H9 (cell line): ENCODE measurements at regions not wholly inside any gene's neighbourhood (a gene's known extent, or its start where the extent isn't known, plus 50 kb on each side); places are given as distances from the start of the nearest gene placed in this dataset.

Source experiments
- DNase-seq: peaks from one replicate; pipeline ENCODE4 v3.0.0-alpha.2; 2017
- H2AFZ ChIP-seq: one replicate; pipeline ENCODE4 v1.6.1; 2013; ENCODE audit warnings: mild to moderate bottlenecking, low read length, control low read depth, moderate library complexity
- H2AK5ac ChIP-seq: 2 replicates; pipeline ENCODE4 v1.6.1; 2013; ENCODE audit warnings: low read length, control low read depth, mixed read lengths; ENCODE audit not compliant: insufficient read length
- H2BK120ac ChIP-seq: one replicate; pipeline ENCODE4 v1.6.1; 2013; ENCODE audit warnings: low read depth, mild to moderate bottlenecking, low read length, control low read depth, inconsistent platforms; ENCODE audit not compliant: poor library complexity, severe bottlenecking
- H2BK12ac ChIP-seq: 2 replicates; pipeline ENCODE4 v1.6.1; 2013; ENCODE audit warnings: low read length, control low read depth, mixed read lengths, low read depth; ENCODE audit not compliant: insufficient read length
- H2BK15ac ChIP-seq: 2 replicates; pipeline ENCODE4 v1.6.1; 2013; ENCODE audit warnings: low read depth, low read length, control low read depth
- H2BK20ac ChIP-seq: one replicate; pipeline ENCODE4 v1.6.1; 2013; ENCODE audit warnings: low read depth, mild to moderate bottlenecking, low read length, control low read depth, inconsistent platforms; ENCODE audit not compliant: poor library complexity, severe bottlenecking
- H2BK5ac ChIP-seq: 2 replicates; pipeline ENCODE4 v1.6.1; 2013; ENCODE audit warnings: low read length, control low read depth, mixed read lengths; ENCODE audit not compliant: insufficient read length
- H3K14ac ChIP-seq: 2 replicates; pipeline ENCODE4 v1.6.1; 2013; ENCODE audit warnings: low read length, control low read depth; ENCODE audit not compliant: insufficient read depth
- H3K18ac ChIP-seq: 2 replicates; pipeline ENCODE4 v1.6.1; 2013; ENCODE audit warnings: low read depth, mild to moderate bottlenecking, mixed read lengths, low read length, control low read depth; ENCODE audit not compliant: insufficient read length
- H3K23ac ChIP-seq: 2 replicates; pipeline ENCODE4 v1.6.1; 2013; ENCODE audit warnings: low read length, control low read depth, mixed read lengths, low read depth; ENCODE audit not compliant: insufficient read length
- H3K23me2 ChIP-seq: 2 replicates; pipeline ENCODE4 v1.6.1; 2013; ENCODE audit warnings: low read depth, mild to moderate bottlenecking, mixed read lengths, low read length, control low read depth; ENCODE audit not compliant: insufficient read length, poor library complexity, severe bottlenecking
- H3K27ac ChIP-seq: 2 replicates; pipeline ENCODE4 v1.5.1; 2013; ENCODE audit warnings: low read length, control low read depth, mixed read lengths, low read depth; ENCODE audit not compliant: insufficient read length
- H3K27me3 ChIP-seq: 2 replicates; pipeline ENCODE4 v1.6.1; 2013; ENCODE audit warnings: low read length, control low read depth, inconsistent platforms; ENCODE audit not compliant: insufficient read depth
- H3K4ac ChIP-seq: 2 replicates; pipeline ENCODE4 v1.6.1; 2013; ENCODE audit warnings: low read depth, mild to moderate bottlenecking, control low read depth, inconsistent platforms, low read length, moderate library complexity
- H3K4me1 ChIP-seq: 2 replicates; pipeline ENCODE4 v1.6.1; 2013; ENCODE audit warnings: low read length, control low read depth, inconsistent platforms; ENCODE audit not compliant: insufficient read depth
- H3K4me2 ChIP-seq: 2 replicates; pipeline ENCODE4 v1.6.1; 2013; ENCODE audit warnings: low read length, control low read depth, mixed read lengths; ENCODE audit not compliant: insufficient read length, insufficient read depth
- H3K56ac ChIP-seq: 2 replicates; pipeline ENCODE4 v1.6.1; 2013; ENCODE audit warnings: low read depth, mild to moderate bottlenecking, mixed read lengths, low read length, control low read depth; ENCODE audit not compliant: insufficient read length
- H3K79me1 ChIP-seq: 2 replicates; pipeline ENCODE4 v1.6.1; 2013; ENCODE audit warnings: low read depth, mild to moderate bottlenecking, moderate library complexity, low read length, control low read depth, inconsistent platforms; ENCODE audit not compliant: insufficient read depth, poor library complexity, severe bottlenecking
- H3K79me2 ChIP-seq: 2 replicates; pipeline ENCODE4 v1.6.1; 2013; ENCODE audit warnings: low read length, control low read depth, inconsistent platforms; ENCODE audit not compliant: insufficient read depth
- H3K9ac ChIP-seq: 2 replicates; pipeline ENCODE4 v1.6.1; 2013; ENCODE audit warnings: low read length, control low read depth, mixed read lengths; ENCODE audit not compliant: insufficient read length; ENCODE audit errors: extremely low read depth
- H3K9me3 ChIP-seq: one replicate; pipeline ENCODE4 v1.6.1; 2013; ENCODE audit warnings: low read depth, low read length, inconsistent platforms; ENCODE audit not compliant: control insufficient read depth
- H3T11ph ChIP-seq: one replicate; pipeline ENCODE4 v1.6.1; 2013; ENCODE audit warnings: mild to moderate bottlenecking, low read length, control low read depth, inconsistent platforms
- H4K20me1 ChIP-seq: one replicate; pipeline ENCODE4 v1.6.1; 2013; ENCODE audit not compliant: control insufficient read depth, insufficient read length, insufficient read depth
- H4K5ac ChIP-seq: 2 replicates; pipeline ENCODE4 v1.6.1; 2013; ENCODE audit warnings: low read depth, mild to moderate bottlenecking, mixed read lengths, low read length, control low read depth; ENCODE audit not compliant: insufficient read length
- H4K8ac ChIP-seq: replicated peaks from 2 replicates; pipeline ENCODE4 v1.6.1; 2013; ENCODE audit warnings: low read length, control low read depth, mixed read lengths, low read depth; ENCODE audit not compliant: insufficient read length
- H4K91ac ChIP-seq: 2 replicates; pipeline ENCODE4 v1.6.1; 2013; ENCODE audit warnings: low read depth, mild to moderate bottlenecking, moderate library complexity, mixed read lengths, low read length, control low read depth; ENCODE audit not compliant: insufficient read length
- H3K27ac Mint-ChIP-seq, 3 experiments: 2 replicates in 2 of 3; 3 replicates in 1 of 3; pipeline ENCODE4 v1.8.0; 2020 to 2021; ENCODE audit warnings: mixed read lengths in 3 of 3, mild to moderate bottlenecking in 1 of 3, moderate library complexity in 1 of 3
- H3K27me3 Mint-ChIP-seq: 2 replicates; pipeline ENCODE4 v1.8.0; 2021; ENCODE audit warnings: low read depth, mild to moderate bottlenecking, moderate library complexity, mixed read lengths
- H3K36me3 Mint-ChIP-seq, 3 experiments: 2 replicates in 2 of 3; 3 replicates in 1 of 3; pipeline ENCODE4 v1.8.0; 2020 to 2021; ENCODE audit warnings: low read depth in 3 of 3, mixed read lengths in 3 of 3; ENCODE audit not compliant: insufficient read depth in 1 of 3
- H3K4me1 Mint-ChIP-seq, 2 experiments: 2 replicates each; pipeline ENCODE4 v1.8.0; 2020; ENCODE audit warnings: mixed read lengths in 2 of 2
- H3K4me3 Mint-ChIP-seq, 2 experiments: 2 replicates in 1 of 2; 3 replicates in 1 of 2; pipeline ENCODE4 v1.8.0; 2020 to 2021; ENCODE audit warnings: mild to moderate bottlenecking in 2 of 2, mixed read lengths in 2 of 2, moderate library complexity in 1 of 2
- H3K9me3 Mint-ChIP-seq, 2 experiments: 2 replicates in 1 of 2; 3 replicates in 1 of 2; pipeline ENCODE4 v1.8.0; 2020; ENCODE audit warnings: mild to moderate bottlenecking in 2 of 2, mixed read lengths in 2 of 2, moderate library complexity in 1 of 2
- TF ChIP-seq, protein P1 (sequence below): fragments of 200-600 bp; sonication (generic); conservative IDR thresholded peaks from 3 replicates; pipeline ENCODE4 v1.8.0; 2021; ENCODE audit warnings: antibody characterized with exemption, mild to moderate bottlenecking

DNA sequence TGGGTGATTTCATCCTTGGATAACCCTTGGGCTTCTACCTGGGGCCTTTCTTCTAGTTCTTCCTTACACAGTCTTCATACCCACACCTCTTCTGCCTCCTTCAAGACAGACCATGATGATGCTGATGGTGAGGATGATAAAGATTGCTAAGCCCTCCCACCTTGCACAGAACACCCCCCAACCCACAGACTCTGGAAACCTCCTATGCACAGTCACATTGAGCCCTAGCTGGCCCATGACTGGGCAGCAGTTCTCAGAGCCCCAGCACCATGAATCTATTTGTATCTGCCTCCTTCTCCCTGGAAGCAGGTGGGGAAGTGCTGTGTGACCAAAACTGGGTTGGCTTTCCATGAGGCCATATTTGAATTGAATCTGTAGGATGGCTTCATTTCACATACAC is 99.8 kb downstream of the EN1 start:
- no peak overlapping the region for H3K27ac ChIP-seq
- H3K79me2 ChIP-seq = no peaks in the 10 kb centered on the region
- no peak overlapping the region for H2BK5ac ChIP-seq
- H4K8ac ChIP-seq = no peak overlapping the region
- no peak overlapping the region for H3K18ac ChIP-seq
- H4K20me1 ChIP-seq = no peaks in the 10 kb centered on the region
- DNase-seq = no peak
- no peaks in the 10 kb centered on the region for H3K9me3 ChIP-seq
- no peak overlapping the region for H3K4ac ChIP-seq
- H2BK15ac ChIP-seq = no peak overlapping the region
- Mint-ChIP-seq H3K27ac (no peak overlapping the region), H3K27me3 (peaks cover 10% of the 10 kb centered on the region), H3K4me3 (no peak overlapping the region), H3K36me3 (peaks cover 20 to 33% (median 27%) of the 10 kb centered on the region in 3 experiments), H3K9me3 (peaks cover 28 to 32% of the 10 kb centered on the region in 2 experiments), H3K4me1 (no peaks in the 10 kb centered on the region)
- no peak overlapping the region for H3K23ac ChIP-seq
- TF ChIP-seq, protein P1, sequence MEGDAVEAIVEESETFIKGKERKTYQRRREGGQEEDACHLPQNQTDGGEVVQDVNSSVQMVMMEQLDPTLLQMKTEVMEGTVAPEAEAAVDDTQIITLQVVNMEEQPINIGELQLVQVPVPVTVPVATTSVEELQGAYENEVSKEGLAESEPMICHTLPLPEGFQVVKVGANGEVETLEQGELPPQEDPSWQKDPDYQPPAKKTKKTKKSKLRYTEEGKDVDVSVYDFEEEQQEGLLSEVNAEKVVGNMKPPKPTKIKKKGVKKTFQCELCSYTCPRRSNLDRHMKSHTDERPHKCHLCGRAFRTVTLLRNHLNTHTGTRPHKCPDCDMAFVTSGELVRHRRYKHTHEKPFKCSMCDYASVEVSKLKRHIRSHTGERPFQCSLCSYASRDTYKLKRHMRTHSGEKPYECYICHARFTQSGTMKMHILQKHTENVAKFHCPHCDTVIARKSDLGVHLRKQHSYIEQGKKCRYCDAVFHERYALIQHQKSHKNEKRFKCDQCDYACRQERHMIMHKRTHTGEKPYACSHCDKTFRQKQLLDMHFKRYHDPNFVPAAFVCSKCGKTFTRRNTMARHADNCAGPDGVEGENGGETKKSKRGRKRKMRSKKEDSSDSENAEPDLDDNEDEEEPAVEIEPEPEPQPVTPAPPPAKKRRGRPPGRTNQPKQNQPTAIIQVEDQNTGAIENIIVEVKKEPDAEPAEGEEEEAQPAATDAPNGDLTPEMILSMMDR = no peak
- H2BK20ac ChIP-seq = no peak overlapping the region
- no peaks in the 10 kb centered on the region for H3K27me3 ChIP-seq
- H3K4me2 ChIP-seq = no peak overlapping the region
- H4K91ac ChIP-seq = no peak overlapping the region
- H3K14ac ChIP-seq = no peak overlapping the region
- H3T11ph ChIP-seq = no peak overlapping the region
- no peak overlapping the region for H3K56ac ChIP-seq
- H2AFZ ChIP-seq = no peak overlapping the region
- no peak overlapping the region for H2AK5ac ChIP-seq
- H2BK120ac ChIP-seq = no peak overlapping the region
- H4K5ac ChIP-seq = no peak overlapping the region
- H3K9ac ChIP-seq = no peak overlapping the region
- no peaks in the 10 kb centered on the region for H3K79me1 ChIP-seq
- H2BK12ac ChIP-seq = no peak overlapping the region
- no peaks in the 10 kb centered on the region for H3K23me2 ChIP-seq
- H3K4me1 ChIP-seq = no peaks in the 10 kb centered on the region
